GM19351 (cell line): ENCODE measurements at regions not wholly inside any gene's neighbourhood (a gene's known extent, or its start where the extent isn't known, plus 50 kb on each side); places are given as distances from the start of the nearest gene placed in this dataset.

Source experiments
- ATAC-seq: cut with Tn5 transposase; IDR thresholded peaks from one replicate; pipeline ENCODE4 v1.9.1; 2021; ENCODE audit warnings: mild to moderate bottlenecking, moderate library complexity; ENCODE audit not compliant: unreplicated experiment

DNA sequence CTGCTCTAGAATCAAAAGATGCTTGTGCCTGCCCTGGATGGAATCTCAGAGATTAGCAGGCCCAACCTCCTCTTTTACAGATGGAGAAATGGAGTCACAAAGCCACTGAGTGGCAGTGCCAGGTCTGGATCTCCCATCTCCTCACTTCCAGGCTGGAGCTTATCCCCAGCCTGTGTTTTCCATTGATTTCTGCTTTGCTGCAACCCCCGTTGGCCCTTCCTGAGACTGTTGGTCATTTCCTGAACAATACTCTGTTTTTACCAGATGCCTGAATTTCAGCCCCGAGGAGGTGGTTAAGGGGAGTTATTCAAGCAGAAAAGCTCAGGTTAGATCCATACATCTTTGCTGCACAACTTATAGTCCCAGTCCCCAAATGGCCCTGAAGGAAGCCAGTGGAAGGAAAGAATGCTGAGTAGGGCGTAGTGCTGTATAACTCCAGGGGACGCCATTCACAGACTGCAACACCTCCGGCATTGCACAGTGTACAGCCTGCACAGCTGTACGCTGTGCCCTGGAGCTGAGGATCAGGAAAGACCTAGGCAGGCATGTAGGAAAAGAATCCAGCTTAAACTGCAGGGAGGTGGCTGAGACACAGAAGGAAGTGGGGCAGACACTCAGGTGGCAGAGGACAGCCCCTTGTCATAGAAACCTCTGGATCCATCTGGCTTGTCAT is 77.5 kb downstream of the RPLP1 start:
- no peak for ATAC-seq

DNA sequence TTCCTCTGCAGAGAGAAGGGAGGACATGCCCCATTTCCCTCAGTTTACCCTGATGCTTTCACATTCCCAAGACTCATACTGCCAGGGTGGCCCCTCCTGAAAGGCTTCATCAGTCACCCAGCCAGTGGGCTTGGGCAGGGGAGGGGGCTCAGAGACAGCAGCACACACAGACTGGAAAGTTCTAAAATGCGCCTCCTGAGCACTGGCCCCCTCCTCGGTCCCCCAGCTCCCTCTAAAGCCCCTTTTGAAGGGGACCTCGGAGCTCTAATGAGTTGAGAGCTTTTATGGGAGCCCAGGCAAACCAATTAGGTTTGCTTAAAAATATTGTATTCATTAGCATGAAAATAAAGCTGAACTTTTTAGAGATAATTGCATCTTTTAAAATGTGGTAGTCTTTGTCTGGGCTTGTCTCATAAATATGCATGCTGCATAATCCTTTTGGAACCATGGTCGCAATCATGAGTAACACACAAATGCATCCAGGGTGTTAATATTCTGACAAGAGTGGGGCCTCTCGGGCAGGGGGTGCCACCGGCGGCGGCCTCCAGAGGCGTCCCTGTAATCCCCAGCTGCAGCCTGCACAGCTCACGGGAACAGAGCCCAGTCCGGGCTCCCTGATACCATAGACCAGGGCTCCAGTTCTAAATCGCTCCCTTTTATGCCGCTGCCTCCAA is 78.5 kb downstream of the RPLP1 start:
- ATAC-seq: no peak

DNA sequence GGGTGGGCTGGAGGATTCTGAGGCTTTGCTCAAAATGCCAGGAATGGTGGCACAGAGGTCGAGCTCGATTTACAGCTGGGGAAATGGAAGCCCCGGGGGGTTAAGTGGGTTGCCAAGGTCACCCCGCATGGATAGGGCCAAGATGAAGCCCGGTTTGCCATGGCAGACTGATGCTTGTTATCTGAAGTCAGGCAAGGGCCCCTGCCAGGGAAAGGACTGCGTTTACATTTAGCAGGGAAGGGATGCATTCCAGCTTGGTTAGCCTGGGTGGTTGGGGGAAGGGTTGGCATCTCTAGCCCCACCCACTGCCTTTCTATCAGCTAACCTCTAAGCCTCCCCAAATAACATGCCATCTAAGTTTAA is 79.0 kb downstream of the RPLP1 start:
- ATAC-seq: no peak

DNA sequence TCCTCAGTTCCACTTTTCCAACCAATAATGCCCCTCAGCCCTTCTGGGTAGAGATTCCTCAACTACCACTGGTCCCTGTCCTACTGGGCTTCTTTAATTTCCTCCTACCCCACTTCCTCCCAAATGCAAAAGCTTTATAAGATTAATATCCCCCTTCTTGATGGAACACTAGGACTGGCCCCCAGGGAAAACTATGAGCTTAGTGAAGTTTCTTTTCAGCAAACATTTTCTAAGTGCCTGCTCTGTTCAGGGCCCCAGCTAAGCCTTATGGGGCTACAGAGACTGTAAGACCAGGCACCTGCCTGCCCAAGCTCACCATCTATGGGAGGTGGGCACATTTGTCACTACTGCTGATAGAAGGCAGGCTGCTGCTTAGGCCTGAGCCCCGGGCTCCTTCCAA is 79.4 kb downstream of the RPLP1 start:
- no peak for ATAC-seq

DNA sequence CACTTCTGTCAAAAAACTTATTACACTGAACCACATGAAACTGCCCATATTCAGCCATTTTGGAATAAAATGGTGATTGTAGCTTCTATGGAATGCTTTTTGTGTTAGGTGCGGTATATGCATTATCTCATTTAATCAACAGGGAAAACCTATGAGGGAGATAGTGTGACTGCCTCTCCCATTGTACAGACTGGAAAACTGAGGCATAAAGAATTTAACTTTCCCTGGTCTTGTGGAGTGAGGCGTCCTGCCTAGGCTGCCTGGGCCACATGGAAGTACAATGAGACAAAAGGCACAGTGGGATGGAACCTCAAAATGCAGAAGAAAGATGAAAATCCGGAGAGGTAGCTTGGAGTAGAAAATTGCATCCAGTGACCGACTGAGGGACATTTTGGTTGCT is 80.2 kb downstream of the RPLP1 start:
- ATAC-seq: no peak

DNA sequence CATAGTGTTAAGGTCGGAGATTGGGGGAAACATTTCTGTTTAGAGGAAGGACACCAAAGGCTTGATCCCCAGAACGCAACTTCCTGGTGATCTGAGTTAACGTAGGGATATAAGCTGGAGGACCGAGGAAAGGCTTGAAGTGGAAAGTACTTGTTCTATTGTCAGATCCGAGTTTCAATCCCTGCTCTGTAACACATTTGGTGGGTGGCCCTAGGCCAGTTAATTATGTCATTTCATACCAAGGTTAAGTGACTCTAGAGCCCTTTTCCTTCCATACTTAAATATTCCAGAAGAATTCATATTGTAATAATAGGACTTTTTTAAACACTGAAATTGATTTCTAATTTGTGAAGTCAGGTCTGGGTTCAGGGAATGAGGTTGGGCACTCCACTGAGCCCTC is 80.9 kb downstream of the RPLP1 start:
- no peak for ATAC-seq

DNA sequence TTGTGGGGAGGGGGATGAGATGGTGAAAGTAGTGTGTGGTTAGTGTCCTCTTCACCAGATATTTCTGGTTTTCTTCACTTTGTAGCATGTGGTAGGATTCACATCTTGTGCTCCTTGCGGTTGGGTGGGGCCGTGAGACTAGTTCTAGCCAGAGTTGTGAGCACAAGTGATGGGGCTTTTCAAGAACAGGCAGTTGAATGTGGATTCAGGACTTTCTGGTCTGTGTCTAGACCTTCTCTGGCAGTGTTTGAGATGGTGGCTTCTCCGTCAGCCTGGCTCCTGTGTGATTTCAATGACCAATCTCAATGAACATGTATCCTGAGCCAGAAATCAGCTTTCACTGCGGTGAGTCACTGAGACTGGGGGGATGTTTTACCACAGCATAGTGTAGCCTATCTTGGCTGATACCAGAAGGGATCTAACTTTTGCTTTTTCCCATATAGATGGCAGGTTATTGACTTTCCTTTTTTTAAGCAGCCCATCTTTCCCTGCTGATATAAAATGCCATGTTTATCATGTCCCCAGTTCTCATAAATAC is 82.6 kb downstream of the RPLP1 start:
- ATAC-seq: no peak

DNA sequence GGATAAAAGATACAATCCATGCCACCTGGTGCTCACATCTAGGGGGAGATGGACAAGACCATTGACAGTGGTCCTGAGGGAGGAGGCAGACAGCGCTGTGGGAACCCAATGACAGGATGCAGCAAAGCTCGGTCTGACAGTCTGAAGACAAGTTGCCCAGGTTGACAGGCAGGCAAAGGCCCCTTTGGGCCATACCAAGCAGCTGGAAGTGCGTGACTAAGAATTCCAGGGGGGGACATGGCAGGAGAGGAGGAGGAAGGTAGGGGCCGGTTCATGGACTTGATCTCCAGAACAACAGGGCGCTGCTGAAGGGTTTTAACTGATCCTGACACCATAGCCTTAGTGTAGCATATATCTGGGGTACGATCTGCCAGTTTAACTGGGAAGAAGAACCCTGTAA is 83.4 kb downstream of the RPLP1 start:
- no peak for ATAC-seq

DNA sequence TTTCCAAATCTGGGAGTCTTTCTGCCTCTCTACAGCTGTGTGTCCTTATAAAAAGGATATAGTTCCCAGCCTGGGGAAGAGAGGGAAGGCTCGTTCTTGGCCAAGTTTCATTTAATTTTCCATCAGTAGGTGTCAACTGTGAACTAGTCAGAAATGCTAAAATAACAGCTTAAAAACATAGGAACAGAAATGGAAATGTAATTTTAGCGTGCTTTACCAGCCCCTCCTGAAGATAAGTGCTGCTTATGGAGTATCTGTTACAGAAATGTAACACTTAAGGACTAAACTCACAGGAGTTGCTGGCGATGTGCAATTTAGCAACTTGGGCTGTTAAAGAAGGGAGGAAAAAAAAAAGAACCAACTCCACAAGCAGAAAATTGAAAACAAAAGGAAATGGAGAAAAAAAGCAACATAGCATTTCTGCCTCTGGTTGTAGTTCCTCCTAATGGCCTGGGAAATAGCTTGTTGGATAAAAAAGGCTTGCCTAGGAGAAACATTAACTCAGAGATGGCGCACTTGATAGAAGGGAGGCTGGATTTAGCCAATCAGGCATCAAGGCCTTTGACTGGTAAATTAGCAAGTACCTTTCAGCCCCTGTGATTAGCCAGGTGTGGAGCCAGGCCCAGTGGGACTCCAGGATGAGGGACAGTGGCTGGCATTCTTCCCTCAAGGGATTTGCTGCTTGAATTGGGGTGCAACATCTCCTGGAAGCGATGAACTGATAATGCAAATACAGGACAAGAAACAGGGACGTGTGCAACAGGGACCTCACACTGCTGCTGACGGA is 84.3 kb downstream of the RPLP1 start:
- ATAC-seq: no peak

DNA sequence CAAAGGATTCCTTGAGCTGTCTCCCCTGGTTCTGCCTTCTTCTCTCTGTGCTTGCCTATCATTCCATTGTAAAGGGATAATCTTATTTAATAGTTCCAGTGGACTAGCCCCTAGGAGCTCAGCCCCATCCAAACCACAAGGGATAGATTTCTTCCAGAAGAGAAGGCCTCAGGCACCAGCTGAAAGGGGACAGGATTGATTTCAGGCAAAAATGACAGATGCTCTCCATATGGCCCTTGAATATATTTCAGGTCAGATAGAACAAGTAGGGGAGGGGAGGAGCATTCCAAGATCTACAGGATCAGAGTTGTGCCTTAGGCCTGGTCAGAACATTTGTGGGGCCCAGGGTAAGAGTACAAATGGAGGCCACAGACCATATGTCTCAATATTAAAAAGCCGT is 85.3 kb downstream of the RPLP1 start:
- ATAC-seq: no peak

DNA sequence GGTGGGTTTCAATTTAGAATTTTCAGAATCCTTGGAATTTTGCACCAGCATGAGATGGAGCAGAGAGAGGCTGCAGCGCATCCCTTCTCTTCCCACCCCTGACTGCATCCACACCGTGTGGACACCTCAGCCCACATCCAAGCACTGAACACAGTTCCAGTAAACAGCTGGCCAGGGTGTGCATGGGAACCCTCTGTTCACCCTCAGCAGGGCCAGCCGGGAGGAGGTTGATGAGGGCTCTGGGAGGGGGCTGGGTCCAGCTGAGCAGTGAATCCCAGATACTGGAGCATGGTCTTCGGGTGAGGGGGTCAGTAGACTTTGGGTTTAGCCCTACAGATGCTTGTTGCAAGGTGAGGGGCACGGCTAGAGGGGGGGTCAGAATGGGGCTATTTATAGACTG is 85.8 kb downstream of the RPLP1 start:
- no peak for ATAC-seq

DNA sequence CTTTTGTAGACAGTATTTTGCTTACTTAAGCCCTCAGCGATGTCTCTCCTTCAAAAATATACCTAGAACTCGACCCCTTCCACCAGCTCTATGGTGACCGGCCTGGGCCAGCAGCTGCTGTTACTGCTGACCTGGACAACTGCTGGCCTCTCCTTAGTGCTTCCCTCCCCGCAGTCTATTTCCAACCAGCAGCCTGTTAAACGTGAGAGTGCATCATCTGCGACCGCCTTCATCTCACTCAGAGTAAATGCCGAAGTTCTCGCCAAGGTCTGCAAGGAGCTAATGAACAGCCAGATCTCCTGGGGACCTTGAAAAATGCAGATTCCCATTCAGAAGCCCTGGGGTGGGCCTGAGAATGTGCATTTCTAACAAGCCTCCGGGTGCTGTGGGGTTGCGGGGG is 86.7 kb downstream of the RPLP1 start:
- no peak for ATAC-seq

DNA sequence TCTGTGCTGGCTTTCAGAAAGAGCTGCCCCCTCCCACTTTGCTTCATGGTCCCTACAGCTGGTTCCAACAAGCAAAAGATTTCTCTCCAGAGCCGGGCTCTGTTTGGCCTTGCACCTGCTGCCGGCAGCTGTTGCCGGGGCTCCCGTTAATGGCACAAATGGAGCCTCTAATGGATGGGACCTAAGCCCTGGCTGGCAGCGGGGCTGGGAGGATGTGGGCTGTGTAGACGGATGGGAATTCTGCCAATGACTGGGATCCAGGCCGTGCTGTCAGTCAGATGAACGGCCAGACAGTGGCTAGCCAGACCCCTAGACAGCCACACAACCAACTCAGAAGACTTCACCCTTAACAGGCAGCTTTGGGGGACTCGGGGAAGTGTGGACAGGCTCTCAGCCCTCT is 88.0 kb downstream of the RPLP1 start:
- ATAC-seq: no peak

DNA sequence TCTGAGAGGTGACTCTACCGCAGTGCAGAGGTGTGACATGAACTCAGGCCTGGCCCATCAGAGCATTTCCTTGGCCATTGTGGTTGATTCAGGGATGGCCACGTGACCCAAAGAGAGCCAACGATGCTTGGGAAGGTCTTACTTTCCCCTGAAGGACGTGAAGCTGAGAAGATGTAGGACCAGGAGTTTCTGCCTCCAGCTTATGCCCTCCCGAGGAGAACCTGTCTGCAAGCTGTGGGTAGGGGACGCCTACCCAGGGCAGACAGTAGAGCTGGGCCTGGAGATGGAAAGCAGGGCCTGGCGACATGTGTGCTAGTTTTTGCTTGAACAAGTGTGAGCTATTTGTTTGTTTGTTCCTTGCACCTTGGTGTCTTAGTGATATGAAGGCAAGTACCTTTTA is 89.4 kb downstream of the RPLP1 start:
- ATAC-seq: no peak

DNA sequence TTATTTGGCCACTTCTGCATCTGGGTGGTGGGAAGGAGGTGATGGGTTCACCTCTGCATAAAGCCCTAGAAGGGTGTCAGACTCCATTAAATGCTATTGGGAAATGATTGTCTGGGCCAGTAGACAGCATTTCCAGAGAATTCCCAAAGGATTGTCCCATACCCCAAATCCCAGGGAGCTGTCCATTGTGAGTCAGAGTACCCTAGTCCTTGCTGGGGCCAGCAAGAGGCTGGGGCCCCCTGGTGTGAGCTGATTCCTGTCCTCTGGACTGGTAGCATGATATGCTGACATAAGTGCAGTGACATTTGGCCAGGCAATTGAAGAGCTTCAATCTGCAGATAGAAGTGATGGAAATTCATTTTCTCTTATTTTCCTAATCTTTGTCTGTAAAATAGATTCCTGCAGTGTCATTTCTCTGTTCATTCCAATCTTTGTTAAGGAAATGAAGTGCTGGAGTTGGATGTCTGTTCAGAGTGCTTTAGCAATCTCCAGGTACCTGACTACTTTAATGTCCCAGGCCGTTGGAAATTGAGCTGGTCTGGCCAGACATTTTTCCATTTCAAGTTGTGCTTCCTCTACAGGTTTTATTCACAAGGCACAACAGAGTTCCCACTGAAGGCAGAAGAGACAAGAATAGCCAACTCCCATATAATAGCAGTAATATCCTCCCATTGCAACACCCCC is 91.2 kb downstream of the RPLP1 start:
- no peak for ATAC-seq

DNA sequence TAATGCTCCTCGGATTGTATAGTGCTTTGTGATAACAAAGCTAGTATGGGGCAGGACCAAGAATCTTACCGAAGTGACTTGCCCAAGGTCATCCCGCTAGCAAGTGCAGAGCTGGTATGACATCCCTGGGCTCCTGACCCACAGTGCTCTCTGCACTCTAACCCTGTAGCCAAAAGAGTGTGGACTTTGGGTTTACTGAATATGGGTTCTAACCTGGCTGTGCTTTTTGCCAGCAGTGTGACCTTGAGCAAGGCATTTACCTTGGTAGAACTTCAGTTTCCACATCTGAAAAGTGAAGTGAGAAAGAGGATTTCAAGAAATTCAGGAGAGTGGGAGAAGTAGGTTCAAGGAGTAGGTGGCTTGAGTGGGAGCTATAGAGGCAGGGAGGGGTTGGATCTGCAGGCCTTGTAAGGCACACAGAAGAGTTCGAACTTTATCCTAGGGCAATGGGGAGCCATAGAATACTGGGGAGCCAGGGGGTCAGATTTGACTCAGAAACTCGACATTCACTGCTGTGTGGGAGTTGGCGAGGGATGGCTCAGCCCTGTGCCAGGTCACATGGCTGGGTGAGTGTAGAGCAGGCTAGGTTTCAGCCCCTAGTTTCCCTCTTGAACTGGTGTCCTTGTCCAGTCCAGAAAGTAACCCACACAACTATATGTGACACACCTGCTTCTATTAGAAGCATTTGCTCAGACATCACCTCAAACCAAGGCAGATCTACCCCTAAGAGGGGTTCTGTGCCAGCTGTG is 91.9 kb downstream of the RPLP1 start:
- no peak for ATAC-seq

DNA sequence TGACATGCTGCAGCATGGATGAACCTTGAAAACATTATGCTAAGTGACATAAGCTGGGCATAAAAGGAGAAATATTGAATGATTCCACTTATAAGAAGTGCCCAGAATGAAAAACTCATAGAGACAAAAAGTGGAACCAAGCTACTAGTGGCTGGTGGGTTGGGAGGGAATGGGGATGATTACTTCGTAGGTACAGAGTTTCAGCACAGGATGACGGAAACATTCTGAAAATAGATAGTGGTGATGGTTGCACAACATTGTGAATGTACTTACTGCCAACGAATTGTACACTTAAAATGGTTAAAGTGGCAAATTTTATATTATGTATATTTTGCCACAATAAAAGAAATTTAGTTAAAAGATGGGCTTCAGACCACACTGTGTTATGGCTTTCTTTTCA is 93.6 kb downstream of the RPLP1 start:
- ATAC-seq: no peak

DNA sequence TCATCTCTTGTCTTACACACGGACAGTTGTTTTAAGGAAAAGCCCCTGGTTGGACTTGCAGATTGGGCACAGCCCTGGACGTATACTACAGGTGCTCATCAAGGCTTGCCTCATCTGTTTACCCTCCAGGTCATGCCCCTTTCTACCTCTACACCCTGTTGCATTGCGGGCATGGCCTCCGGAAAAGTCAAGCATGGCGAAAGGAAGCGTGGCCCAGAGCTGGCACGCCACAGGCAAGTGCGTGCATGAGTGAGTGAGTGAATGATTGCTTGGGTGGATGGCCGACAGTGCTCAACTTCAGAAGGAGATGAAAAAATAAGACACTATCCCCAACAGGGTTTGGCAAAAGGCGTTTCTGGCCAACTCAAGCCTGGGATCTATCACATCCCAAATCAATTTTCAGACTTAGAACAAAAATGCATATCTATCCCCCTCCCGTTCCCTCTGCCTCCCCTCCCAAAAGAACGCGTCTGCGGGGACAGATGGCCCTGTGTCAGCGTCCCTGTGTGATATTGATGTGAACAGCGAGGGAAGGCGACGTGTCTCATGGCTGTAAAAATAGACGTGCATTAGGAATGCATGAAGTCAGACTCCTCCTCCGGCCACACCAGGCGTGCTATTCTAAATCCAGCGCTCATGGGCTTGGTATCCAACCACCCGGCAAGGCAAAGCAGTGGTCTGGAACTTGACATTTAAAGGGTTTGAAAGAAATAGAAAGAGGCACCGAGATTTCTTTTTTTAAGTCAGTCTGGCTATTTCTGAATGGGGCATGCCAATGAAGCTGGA is 96.0 kb downstream of the RPLP1 start:
- no peak for ATAC-seq

DNA sequence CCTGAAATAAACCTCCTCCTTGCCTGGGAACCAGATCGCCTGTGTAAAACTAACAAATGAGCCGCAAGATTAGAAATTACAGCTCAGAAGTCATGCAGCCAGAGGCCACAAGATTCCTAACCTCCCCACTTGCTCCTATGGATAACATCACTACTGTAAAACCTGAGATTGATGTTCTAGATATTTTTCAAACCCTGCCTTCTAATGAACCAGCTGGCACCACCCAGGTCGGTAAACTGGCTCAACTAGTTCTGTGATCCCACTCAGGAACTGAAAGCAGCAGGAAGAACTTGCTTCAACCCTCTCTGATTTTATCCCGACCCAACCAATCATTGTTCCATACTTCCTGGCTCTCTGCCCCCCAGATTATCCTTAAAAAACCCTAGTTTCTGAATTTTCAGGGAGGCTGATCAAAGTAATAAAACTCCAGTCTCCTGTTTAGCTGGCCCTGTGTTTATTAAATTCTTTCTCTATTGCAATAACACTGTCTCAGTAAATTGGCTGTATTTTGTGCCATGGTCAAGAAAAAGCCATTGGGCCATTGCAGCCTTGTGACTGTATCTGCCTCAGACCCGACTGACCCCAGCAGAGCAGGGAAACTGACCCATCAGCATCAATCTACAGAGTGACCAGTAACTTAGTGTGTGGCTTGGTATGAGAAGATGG is 98.9 kb downstream of the RPLP1 start:
- no peak for ATAC-seq
